ENCODE measurements at regions not wholly inside any gene's neighbourhood (a gene's known extent, or its start where the extent isn't known, plus 50 kb on each side); places are given as distances from the start of the nearest gene placed in this dataset.

GRCh38 chr6:76472858-76473257 is 400.4 kb upstream of the IMPG1 start:
- H3K4me1 ChIP-seq (ENCODE audit: insufficient read depth, low read length), result no peaks in the 10 kb centered on the region
- H3K9me3 ChIP-seq (ENCODE audit: insufficient read depth, low read depth, low read length), result no peaks in the 10 kb centered on the region
- H3K27me3 ChIP-seq (ENCODE audit: insufficient read depth, low read length), result no peaks in the 10 kb centered on the region
- no peak overlapping the region for H3K4me3 ChIP-seq (ENCODE audit: low read length)
- no peak overlapping the region for H3K27ac ChIP-seq (ENCODE audit: low read length)
- H3K9ac ChIP-seq (ENCODE audit: low read depth, low read length), result no peak overlapping the region
- no peaks in the 10 kb centered on the region for H3K36me3 ChIP-seq (ENCODE audit: insufficient read depth, low read depth, low read length)

- no peak overlapping the region for H3K9ac ChIP-seq (ENCODE audit: low read depth, low read length)
- no peak overlapping the region for H3K27ac ChIP-seq (ENCODE audit: low read length)
- H3K4me1 ChIP-seq (ENCODE audit: insufficient read depth, low read length), result peaks cover 6% of the 10 kb centered on the region; the same call in 1 of the 2 replicates
- no peaks in the 10 kb centered on the region for H3K9me3 ChIP-seq (ENCODE audit: insufficient read depth, low read depth, low read length)
- no peak overlapping the region for H3K4me3 ChIP-seq (ENCODE audit: low read length)
- H3K27me3 ChIP-seq (ENCODE audit: insufficient read depth, low read length), result no peaks in the 10 kb centered on the region
- no peaks in the 10 kb centered on the region for H3K36me3 ChIP-seq (ENCODE audit: insufficient read depth, low read depth, low read length)
Measured at GRCh38 chr6:76466286-76466685, 393.8 kb upstream of the IMPG1 start.

DNA sequence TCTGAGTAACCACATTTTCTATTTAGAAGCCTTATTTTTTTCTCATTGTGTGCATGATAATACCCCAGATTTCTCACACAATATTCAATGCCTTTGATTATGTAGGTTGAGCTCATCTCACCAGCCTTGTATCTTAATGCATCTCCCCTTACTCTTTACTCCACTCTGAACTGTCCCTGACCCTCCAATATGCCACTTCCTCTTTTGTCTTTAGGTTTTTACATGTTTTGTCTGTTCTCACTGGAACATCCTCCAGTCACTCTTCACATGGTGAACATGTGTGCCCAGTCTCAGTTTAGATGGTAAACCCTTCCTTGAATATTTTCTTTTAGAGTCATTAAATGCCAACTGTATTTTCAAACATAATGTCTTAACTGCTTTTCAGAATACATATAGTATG is 392.9 kb upstream of the IMPG1 start:
- Histone ChIP-seq H3K9ac (ENCODE audit: low read depth, low read length) (no peak overlapping the region), H3K4me1 (ENCODE audit: insufficient read depth, low read length) (peaks cover 6% of the 10 kb centered on the region; the same call in 1 of the 2 replicates), H3K9me3 (ENCODE audit: insufficient read depth, low read depth, low read length) (no peaks in the 10 kb centered on the region), H3K27ac (ENCODE audit: low read length) (no peak overlapping the region), H3K4me3 (ENCODE audit: low read length) (no peak overlapping the region), H3K36me3 (ENCODE audit: insufficient read depth, low read depth, low read length) (no peaks in the 10 kb centered on the region), H3K27me3 (ENCODE audit: insufficient read depth, low read length) (no peaks in the 10 kb centered on the region)

DNA sequence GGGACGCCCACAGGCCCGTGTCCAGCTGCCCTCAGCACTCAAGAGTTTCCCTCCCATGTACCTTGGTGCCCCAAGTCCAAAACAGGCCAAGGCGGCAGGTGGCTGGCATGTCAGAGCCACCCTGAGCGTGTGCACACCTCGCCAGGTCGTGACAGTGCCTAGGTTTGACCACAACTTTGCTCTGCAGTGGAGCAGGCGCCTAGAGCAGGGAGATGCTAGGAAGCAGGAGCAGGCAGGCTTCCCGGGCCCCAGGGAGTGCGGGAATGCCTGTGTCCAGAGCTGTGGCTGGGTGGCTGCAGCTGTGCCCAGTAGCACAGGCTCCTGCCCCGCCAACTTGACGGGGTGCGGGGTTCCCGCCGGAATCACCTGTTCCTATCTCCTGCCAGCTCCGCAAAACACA is 380.8 kb upstream of the IMPG1 start:
- Histone ChIP-seq H3K9me3 (ENCODE audit: insufficient read depth, low read depth, low read length) (no peaks in the 10 kb centered on the region), H3K27ac (ENCODE audit: low read length) (no peak overlapping the region), H3K27me3 (ENCODE audit: insufficient read depth, low read length) (no peaks in the 10 kb centered on the region), H3K4me1 (ENCODE audit: insufficient read depth, low read length) (peaks cover 1% of the 10 kb centered on the region; the same call in 1 of the 2 replicates), H3K36me3 (ENCODE audit: insufficient read depth, low read depth, low read length) (no peaks in the 10 kb centered on the region), H3K9ac (ENCODE audit: low read depth, low read length) (no peak overlapping the region), H3K4me3 (ENCODE audit: low read length) (no peak overlapping the region)

DNA sequence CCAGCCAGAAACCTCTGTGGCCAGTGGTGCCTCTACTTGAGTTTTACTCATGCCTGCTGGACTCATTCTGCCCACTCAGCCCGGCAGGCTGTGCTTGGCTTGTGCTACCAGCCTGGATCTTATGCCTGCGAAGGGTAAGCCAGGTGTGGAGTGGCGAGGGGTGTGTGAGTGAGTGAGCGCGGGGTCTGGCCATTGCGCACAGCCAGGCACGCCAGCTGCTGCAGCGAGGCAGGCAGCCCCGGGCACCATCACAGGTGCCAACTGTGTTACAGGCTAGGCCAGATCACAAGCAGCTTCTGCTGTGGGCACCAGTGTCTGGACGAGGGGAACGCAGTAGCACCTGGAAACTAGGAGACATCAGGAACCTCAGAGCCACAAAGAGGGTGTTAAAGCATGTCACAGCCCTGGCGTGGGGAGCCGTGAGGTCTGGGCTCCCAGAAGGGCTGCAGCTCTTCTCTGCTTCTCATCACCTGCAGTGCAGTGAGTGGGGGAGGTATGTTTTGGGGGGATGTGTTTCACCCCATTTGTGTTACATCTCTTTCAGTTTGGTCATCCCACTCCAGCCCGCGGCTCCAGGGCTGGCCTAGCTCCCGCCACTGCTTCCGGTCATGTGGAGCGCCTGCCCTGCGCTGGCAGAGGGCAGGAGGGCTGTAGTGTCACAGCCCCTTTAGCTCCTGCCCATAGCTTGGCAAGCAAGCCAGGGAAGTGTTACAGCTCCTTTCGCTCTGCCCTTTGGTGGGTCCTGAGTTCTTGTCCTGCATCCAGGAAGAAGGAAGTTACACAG is 379.7 kb upstream of the IMPG1 start:
- Histone ChIP-seq H3K4me3 (ENCODE audit: low read length) (no peak overlapping the region), H3K27me3 (ENCODE audit: insufficient read depth, low read length) (no peaks in the 10 kb centered on the region), H3K9me3 (ENCODE audit: insufficient read depth, low read depth, low read length) (no peaks in the 10 kb centered on the region), H3K36me3 (ENCODE audit: insufficient read depth, low read depth, low read length) (no peaks in the 10 kb centered on the region), H3K27ac (ENCODE audit: low read length) (no peak overlapping the region), H3K4me1 (ENCODE audit: insufficient read depth, low read length) (peaks cover 6% of the 10 kb centered on the region; the same call in 1 of the 2 replicates), H3K9ac (ENCODE audit: low read depth, low read length) (no peak overlapping the region)

GRCh38 chr6:76448109-76448508 is 375.6 kb upstream of the IMPG1 start:
- H3K4me3 ChIP-seq (ENCODE audit: low read length), result no peak overlapping the region
- no peak overlapping the region for H3K27ac ChIP-seq (ENCODE audit: low read length)
- H3K4me1 ChIP-seq (ENCODE audit: insufficient read depth, low read length), result peaks cover 6% of the 10 kb centered on the region; the same call in 1 of the 2 replicates
- H3K36me3 ChIP-seq (ENCODE audit: insufficient read depth, low read depth, low read length), result no peaks in the 10 kb centered on the region
- no peaks in the 10 kb centered on the region for H3K27me3 ChIP-seq (ENCODE audit: insufficient read depth, low read length)
- H3K9me3 ChIP-seq (ENCODE audit: insufficient read depth, low read depth, low read length), result no peaks in the 10 kb centered on the region
- H3K9ac ChIP-seq (ENCODE audit: low read depth, low read length), result no peak overlapping the region

DNA sequence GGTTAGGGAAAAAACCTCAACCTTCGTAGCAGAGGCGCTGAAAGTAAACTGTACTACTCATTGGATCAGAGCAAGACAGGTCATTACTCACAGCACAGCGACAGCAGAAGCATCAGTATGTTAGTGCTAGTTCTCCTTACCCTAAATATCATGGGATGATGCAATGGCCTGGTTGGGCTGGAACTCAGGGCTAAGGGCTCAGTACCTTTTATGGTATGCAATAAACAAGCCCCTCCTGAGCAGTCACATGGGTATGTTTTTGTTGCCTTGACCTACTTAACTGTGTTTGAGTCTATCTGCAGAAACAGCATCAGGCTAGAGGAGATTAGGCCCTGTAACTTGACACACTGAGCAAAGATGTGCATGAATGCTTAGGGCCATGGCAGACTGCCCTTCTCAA is 369.4 kb upstream of the IMPG1 start:
- Histone ChIP-seq H3K27me3 (ENCODE audit: insufficient read depth, low read length) (no peaks in the 10 kb centered on the region), H3K9ac (ENCODE audit: low read depth, low read length) (peak overlapping the region; percentile 68; the same call in 1 of the 2 replicates), H3K4me1 (ENCODE audit: insufficient read depth, low read length) (peaks cover 23% of the 10 kb centered on the region; the same call in 1 of the 2 replicates), H3K27ac (ENCODE audit: low read length) (peak overlapping the region; percentile 18), H3K36me3 (ENCODE audit: insufficient read depth, low read depth, low read length) (no peaks in the 10 kb centered on the region), H3K9me3 (ENCODE audit: insufficient read depth, low read depth, low read length) (no peaks in the 10 kb centered on the region), H3K4me3 (ENCODE audit: low read length) (no peak overlapping the region)

DNA sequence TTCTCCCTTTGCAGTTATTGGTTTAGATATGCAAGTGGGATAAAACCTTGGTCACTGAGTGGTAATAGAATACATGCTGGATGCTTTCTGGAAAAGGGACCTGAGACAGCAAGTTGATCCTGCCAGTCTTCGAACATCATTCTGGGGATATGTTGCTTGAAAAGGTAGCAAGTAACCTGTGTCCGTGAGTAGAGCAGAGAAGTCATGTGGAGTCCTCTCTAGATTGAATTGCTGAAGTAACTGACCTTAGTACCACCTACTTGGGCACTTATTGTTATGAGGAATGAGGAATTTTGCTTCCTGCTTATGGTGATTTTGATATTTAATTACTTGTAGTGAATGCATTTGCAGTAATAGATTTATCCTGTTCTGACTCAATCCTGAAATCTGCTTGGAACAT is 367.3 kb upstream of the IMPG1 start:
- peak overlapping the region; percentile 9 for H3K27ac ChIP-seq (ENCODE audit: low read length)
- H3K9me3 ChIP-seq (ENCODE audit: insufficient read depth, low read depth, low read length), result no peaks in the 10 kb centered on the region
- no peak overlapping the region; the same call in 1 of the 2 replicates for H3K4me3 ChIP-seq (ENCODE audit: low read length)
- no peaks in the 10 kb centered on the region for H3K36me3 ChIP-seq (ENCODE audit: insufficient read depth, low read depth, low read length)
- H3K9ac ChIP-seq (ENCODE audit: low read depth, low read length), result peak overlapping the region; percentile 34; the same call in 1 of the 2 replicates
- H3K27me3 ChIP-seq (ENCODE audit: insufficient read depth, low read length), result no peaks in the 10 kb centered on the region
- H3K4me1 ChIP-seq (ENCODE audit: insufficient read depth, low read length), result peaks cover 23% of the 10 kb centered on the region; the same call in 1 of the 2 replicates

DNA sequence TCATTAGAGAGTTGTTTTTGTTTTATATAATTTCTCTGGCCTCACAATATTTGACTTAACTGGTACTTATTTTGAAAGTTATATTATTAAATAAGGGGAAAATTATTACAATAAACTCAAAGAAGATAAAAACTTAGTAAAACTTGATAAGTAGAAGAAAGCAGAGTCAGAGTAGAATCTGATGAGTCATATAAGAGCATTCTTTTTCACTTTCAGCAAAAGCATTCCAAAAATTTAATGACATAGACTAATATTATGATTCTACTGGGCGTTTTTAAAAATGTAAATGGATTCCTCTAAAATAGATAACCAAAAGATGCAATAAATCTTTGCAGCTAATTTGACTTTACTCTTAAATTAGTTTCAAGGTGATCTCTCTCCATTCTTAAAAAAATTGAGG is 366.3 kb upstream of the IMPG1 start:
- Histone ChIP-seq H3K36me3 (ENCODE audit: insufficient read depth, low read depth, low read length) (no peaks in the 10 kb centered on the region), H3K4me3 (ENCODE audit: low read length) (no peak overlapping the region), H3K9me3 (ENCODE audit: insufficient read depth, low read depth, low read length) (no peaks in the 10 kb centered on the region), H3K9ac (ENCODE audit: low read depth, low read length) (peak overlapping the region; percentile 34; the same call in 1 of the 2 replicates), H3K27me3 (ENCODE audit: insufficient read depth, low read length) (no peaks in the 10 kb centered on the region), H3K27ac (ENCODE audit: low read length) (no peak overlapping the region), H3K4me1 (ENCODE audit: insufficient read depth, low read length) (peaks cover 23% of the 10 kb centered on the region; the same call in 1 of the 2 replicates)

GRCh38 chr6:76435174-76435573 is 362.7 kb upstream of the IMPG1 start:
- no peak overlapping the region for H3K27ac ChIP-seq (ENCODE audit: low read length)
- H3K9ac ChIP-seq (ENCODE audit: low read depth, low read length), result no peak overlapping the region
- no peaks in the 10 kb centered on the region for H3K9me3 ChIP-seq (ENCODE audit: insufficient read depth, low read depth, low read length)
- H3K27me3 ChIP-seq (ENCODE audit: insufficient read depth, low read length), result no peaks in the 10 kb centered on the region
- H3K36me3 ChIP-seq (ENCODE audit: insufficient read depth, low read depth, low read length), result no peaks in the 10 kb centered on the region
- no peak overlapping the region for H3K4me3 ChIP-seq (ENCODE audit: low read length)
- H3K4me1 ChIP-seq (ENCODE audit: insufficient read depth, low read length), result peaks cover 12% of the 10 kb centered on the region; the same call in 1 of the 2 replicates

GRCh38 chr6:76422511-76423213 is 350.2 kb upstream of the IMPG1 start:
- Histone ChIP-seq H3K27ac (ENCODE audit: low read length) (no peak overlapping the region), H3K9ac (ENCODE audit: low read depth, low read length) (no peak overlapping the region), H3K36me3 (ENCODE audit: insufficient read depth, low read depth, low read length) (no peaks in the 10 kb centered on the region), H3K4me1 (ENCODE audit: insufficient read depth, low read length) (peaks cover 4% of the 10 kb centered on the region; the same call in 1 of the 2 replicates), H3K27me3 (ENCODE audit: insufficient read depth, low read length) (peaks cover 60% of the 10 kb centered on the region), H3K9me3 (ENCODE audit: insufficient read depth, low read depth, low read length) (no peaks in the 10 kb centered on the region), H3K4me3 (ENCODE audit: low read length) (no peak overlapping the region)

- no peak overlapping the region for H3K4me3 ChIP-seq (ENCODE audit: low read length)
- H3K9me3 ChIP-seq (ENCODE audit: insufficient read depth, low read depth, low read length), result no peaks in the 10 kb centered on the region
- peaks cover 4% of the 10 kb centered on the region; the same call in 1 of the 2 replicates for H3K4me1 ChIP-seq (ENCODE audit: insufficient read depth, low read length)
- H3K27ac ChIP-seq (ENCODE audit: low read length), result no peak overlapping the region
- peaks cover 56% of the 10 kb centered on the region for H3K27me3 ChIP-seq (ENCODE audit: insufficient read depth, low read length)
- no peaks in the 10 kb centered on the region for H3K36me3 ChIP-seq (ENCODE audit: insufficient read depth, low read depth, low read length)
- H3K9ac ChIP-seq (ENCODE audit: low read depth, low read length), result no peak overlapping the region
Measured at GRCh38 chr6:76420094-76420493, 347.6 kb upstream of the IMPG1 start.
